ENCODE measurements at regions not wholly inside any gene's neighbourhood (a gene's known extent, or its start where the extent isn't known, plus 50 kb on each side); places are given as distances from the start of the nearest gene placed in this dataset.

DNA sequence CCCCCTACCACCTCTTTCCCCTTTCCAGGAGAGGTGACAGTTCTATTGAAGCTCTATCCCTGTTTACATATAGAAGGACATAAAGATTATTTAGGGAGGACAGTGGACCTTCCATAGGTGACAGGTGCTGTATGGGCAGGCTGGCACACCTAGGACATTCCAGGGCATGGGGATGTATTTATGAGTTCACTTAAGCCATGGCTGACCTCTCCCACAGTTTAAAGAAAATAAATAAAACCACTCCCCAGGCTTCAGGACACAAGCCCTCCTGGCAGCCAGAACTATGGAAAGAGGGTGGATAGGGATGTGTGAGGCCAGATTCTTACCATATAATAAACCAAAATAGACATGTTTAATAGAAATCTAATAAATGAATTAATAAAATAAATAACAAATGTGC lies 85.6 kb upstream of the HOXC13 start:
- Histone ChIP-seq H3K4me2 (ENCODE audit: insufficient read depth in 1 of 2, low read depth in 2 of 2, low read length in 2 of 2) (no peak overlapping the region), H4K5ac (ENCODE audit: insufficient read length, low read depth, low read length) (no peak overlapping the region), H2BK5ac (ENCODE audit: low read depth, low read length) (no peak overlapping the region), H3K27me3 (replicated peaks in 1 of 4; ENCODE audit: control insufficient read depth in 3 of 4, extremely low read depth in 1 of 4, insufficient read depth in 3 of 4, low read length in 3 of 4) (no peaks in the 10 kb centered on the region; a peak in 1 of 7 replicates), H3K56ac (replicated peaks; ENCODE audit: insufficient read length, low read depth, low read length) (no peak overlapping the region), H3K18ac (ENCODE audit: extremely low read depth, low read length) (no peak overlapping the region), H2BK20ac (ENCODE audit: low read length) (no peak overlapping the region), H3K27ac (ENCODE audit: low read depth, low read length) (no peak overlapping the region), H3K79me1 (ENCODE audit: low read depth, low read length) (no peaks in the 10 kb centered on the region), H2BK12ac (ENCODE audit: low read depth, low read length) (no peak overlapping the region), H2AFZ (ENCODE audit: low read length) (no peak overlapping the region), H3K14ac (ENCODE audit: insufficient read length) (no peak overlapping the region), H3K36me3 (ENCODE audit: control insufficient read depth in 2 of 4, insufficient read depth in 4 of 4, low read length in 3 of 4) (no peaks in the 10 kb centered on the region), H3K4me3 (ENCODE audit: extremely low read depth in 1 of 4, insufficient read depth in 2 of 4, low read depth in 3 of 4, low read length in 4 of 4) (no peak overlapping the region), H2AK5ac (ENCODE audit: low read depth, low read length) (no peak overlapping the region), H4K20me1 (replicated peaks in 1 of 2; ENCODE audit: control insufficient read depth in 1 of 2, insufficient read depth in 2 of 2, low read length in 2 of 2) (no peaks in the 10 kb centered on the region), H3K23me2 (ENCODE audit: low read depth, low read length) (no peaks in the 10 kb centered on the region), H3K4ac (replicated peaks; ENCODE audit: insufficient read length, low read depth, low read length) (no peak overlapping the region), H3K9ac (replicated peaks in 1 of 4; ENCODE audit: extremely low read depth in 1 of 4, low read depth in 3 of 4, low read length in 3 of 4) (no peak overlapping the region), H4K91ac (replicated peaks; ENCODE audit: insufficient read length, low read length) (no peak overlapping the region), H3K79me2 (ENCODE audit: control insufficient read depth in 1 of 2, insufficient read depth in 2 of 2, low read length in 2 of 2) (no peaks in the 10 kb centered on the region), H3K23ac (ENCODE audit: insufficient read length) (no peak overlapping the region), H4K8ac (ENCODE audit: extremely low read depth, insufficient read depth, low read length) (no peak overlapping the region), H3K4me1 (replicated peaks in 1 of 4; ENCODE audit: control insufficient read depth in 3 of 4, insufficient read depth in 4 of 4, low read length in 3 of 4) (no peaks in the 10 kb centered on the region), H3K9me3 (ENCODE audit: insufficient read depth in 2 of 2, low read depth in 1 of 2, low read length in 1 of 2) (no peaks in the 10 kb centered on the region), H2BK15ac (ENCODE audit: low read length) (no peak overlapping the region), H2BK120ac (replicated peaks; ENCODE audit: low read depth, low read length) (no peak overlapping the region)
- FAIRE-seq (no peak), DNase-seq (ENCODE audit: low read depth in 1 of 2, low spot score in 2 of 2) (no peak)
- CTCF ChIA-PET (ENCODE audit: partially characterized antibody): interaction anchor here (1.2 to 2.0 kb wide), 3 partner anchors 13 to 62 kb away, joined by 3 to 8 read pairs (median 7); no protein-coding TSS in a partner anchor
- POLR2A ChIA-PET (ENCODE audit: partially characterized antibody): no interaction called here
- TF ChIP-seq RXRA (IDR thresholded peaks at IDR 0.05; ENCODE audit: insufficient read depth, low read depth, low read length) (no peak), NRF1 (IDR thresholded peaks at IDR 0.05; ENCODE audit: low read depth, low read length) (no peak), SIN3A (conservative IDR thresholded peaks at IDR 0.05 in 1 of 2, IDR thresholded peaks at IDR 0.05 in 1 of 2; ENCODE audit: low read depth in 1 of 2, low read length in 2 of 2) (no peak), POLR2A (IDR thresholded peaks at IDR 0.05; ENCODE audit: control extremely low read depth in 1 of 2, low read depth in 2 of 2, low read length in 2 of 2) (no peak), SIRT6 (IDR thresholded peaks at IDR 0.05; ENCODE audit: low read length) (no peak), BACH1 (IDR thresholded peaks at IDR 0.05; ENCODE audit: low read length) (no peak)

All from H1 (cell line).